HFFc6 (cell line): ENCODE measurements at regions not wholly inside any gene's neighbourhood (a gene's known extent, or its start where the extent isn't known, plus 50 kb on each side); places are given as distances from the start of the nearest gene placed in this dataset.

Experiments used
- DNase-seq: peaks from one replicate; pipeline ENCODE4 v3.0.0-alpha.2; 2018
- H3K27ac Mint-ChIP-seq: 2 replicates; pipeline ENCODE4 v1.8.0; 2020; ENCODE audit warnings: mild to moderate bottlenecking, mixed read lengths
- H3K27me3 Mint-ChIP-seq: 2 replicates; pipeline ENCODE4 v1.8.0; 2021; ENCODE audit warnings: mild to moderate bottlenecking, moderate library complexity, mixed read lengths; ENCODE audit not compliant: insufficient read depth
- H3K36me3 Mint-ChIP-seq: 2 replicates; pipeline ENCODE4 v1.8.0; 2021; ENCODE audit warnings: low read depth, mixed read lengths
- H3K4me1 Mint-ChIP-seq: 2 replicates; pipeline ENCODE4 v1.8.0; 2020; ENCODE audit warnings: low read depth, mixed read lengths
- H3K4me3 Mint-ChIP-seq: 2 replicates; pipeline ENCODE4 v1.8.0; 2020; ENCODE audit warnings: mild to moderate bottlenecking, moderate library complexity, mixed read lengths
- H3K9me3 Mint-ChIP-seq: 2 replicates; pipeline ENCODE4 v1.8.0; 2020; ENCODE audit warnings: mild to moderate bottlenecking, mixed read lengths
- TF ChIP-seq, protein P1 (sequence below): fragments of 200-600 bp; sonication (generic); IDR thresholded peaks from 2 replicates; pipeline ENCODE4 v1.5.0; 2021; ENCODE audit warnings: antibody characterized with exemption, mild to moderate bottlenecking

DNA sequence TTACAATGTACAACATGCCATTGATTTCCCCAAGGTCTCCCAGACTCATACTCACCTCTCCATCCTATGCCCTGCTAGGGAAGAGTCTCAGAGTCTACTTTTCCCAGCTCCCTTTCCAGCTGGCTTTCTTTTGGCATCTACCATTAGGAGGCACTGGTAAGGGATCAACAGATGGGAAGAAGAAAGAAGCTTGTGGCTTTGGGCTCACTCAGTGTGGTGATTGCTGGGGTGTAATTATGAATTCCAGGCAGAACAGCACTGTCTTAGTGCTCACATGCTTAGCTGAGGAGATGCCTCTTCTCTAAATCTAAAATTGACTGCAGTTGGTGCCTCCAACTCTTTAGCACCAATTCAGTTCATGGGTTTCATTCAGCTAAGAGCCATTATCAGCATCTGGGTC lies 330.0 kb downstream of the PSAT1 start:
- H3K36me3 Mint-ChIP-seq, result no peaks in the 10 kb centered on the region
- H3K27ac Mint-ChIP-seq, result no peak overlapping the region
- TF ChIP-seq, protein P1, sequence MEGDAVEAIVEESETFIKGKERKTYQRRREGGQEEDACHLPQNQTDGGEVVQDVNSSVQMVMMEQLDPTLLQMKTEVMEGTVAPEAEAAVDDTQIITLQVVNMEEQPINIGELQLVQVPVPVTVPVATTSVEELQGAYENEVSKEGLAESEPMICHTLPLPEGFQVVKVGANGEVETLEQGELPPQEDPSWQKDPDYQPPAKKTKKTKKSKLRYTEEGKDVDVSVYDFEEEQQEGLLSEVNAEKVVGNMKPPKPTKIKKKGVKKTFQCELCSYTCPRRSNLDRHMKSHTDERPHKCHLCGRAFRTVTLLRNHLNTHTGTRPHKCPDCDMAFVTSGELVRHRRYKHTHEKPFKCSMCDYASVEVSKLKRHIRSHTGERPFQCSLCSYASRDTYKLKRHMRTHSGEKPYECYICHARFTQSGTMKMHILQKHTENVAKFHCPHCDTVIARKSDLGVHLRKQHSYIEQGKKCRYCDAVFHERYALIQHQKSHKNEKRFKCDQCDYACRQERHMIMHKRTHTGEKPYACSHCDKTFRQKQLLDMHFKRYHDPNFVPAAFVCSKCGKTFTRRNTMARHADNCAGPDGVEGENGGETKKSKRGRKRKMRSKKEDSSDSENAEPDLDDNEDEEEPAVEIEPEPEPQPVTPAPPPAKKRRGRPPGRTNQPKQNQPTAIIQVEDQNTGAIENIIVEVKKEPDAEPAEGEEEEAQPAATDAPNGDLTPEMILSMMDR, result no peak
- peaks cover 26% of the 10 kb centered on the region for H3K4me1 Mint-ChIP-seq
- H3K4me3 Mint-ChIP-seq, result no peak overlapping the region
- no peaks in the 10 kb centered on the region; the same call in 1 of the 2 replicates for H3K27me3 Mint-ChIP-seq
- H3K9me3 Mint-ChIP-seq, result no peaks in the 10 kb centered on the region
- DNase-seq, result no peak

DNA sequence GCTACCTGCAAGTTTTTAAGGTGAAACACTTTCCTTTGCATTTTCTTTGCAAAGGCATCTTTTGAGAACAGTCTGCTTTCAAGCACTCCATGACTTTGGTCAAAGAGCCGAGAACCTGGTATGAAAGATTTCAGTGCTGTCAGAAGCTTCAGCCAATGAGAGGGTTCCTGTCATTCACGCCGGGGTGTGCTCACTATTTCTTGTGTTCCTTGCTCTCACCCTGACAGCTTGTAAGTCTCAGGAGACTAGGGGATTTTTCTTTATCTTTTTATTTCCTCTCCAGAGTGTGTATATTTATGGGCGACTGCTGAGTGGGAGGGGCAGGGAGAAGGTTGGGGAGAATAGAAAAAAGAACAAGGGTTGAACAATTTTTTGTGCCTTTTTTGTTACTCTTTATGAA lies 334.0 kb downstream of the PSAT1 start:
- H3K9me3 Mint-ChIP-seq, result no peaks in the 10 kb centered on the region
- no peaks in the 10 kb centered on the region; the same call in 1 of the 2 replicates for H3K27me3 Mint-ChIP-seq
- no peak overlapping the region for H3K27ac Mint-ChIP-seq
- no peak overlapping the region for H3K4me3 Mint-ChIP-seq
- no peaks in the 10 kb centered on the region; the same call in 1 of the 2 replicates for H3K36me3 Mint-ChIP-seq
- H3K4me1 Mint-ChIP-seq, result peaks cover 20% of the 10 kb centered on the region
- TF ChIP-seq, protein P1, result no peak
- DNase-seq, result no peak

DNA sequence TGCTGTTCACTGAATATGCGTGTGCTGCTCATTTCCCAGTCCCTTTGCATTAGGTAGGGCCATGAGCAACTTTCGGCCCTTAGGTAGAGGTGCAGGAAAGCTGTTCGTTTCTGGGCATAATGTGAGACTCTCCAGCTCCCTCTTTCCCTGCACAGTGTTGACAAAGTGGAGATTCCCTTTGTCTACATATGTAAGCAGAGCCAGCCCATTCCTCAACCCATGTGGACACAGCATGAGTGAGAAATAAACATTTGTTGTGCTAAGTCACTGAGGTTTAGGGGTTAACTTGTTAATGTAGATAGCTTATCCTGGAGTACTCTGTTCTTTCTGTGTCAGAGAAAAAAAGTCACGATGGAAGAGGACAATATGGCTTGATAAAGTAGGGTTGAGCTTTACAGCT lies 343.8 kb downstream of the PSAT1 start:
- DNase-seq, result no peak

GRCh38 chr9:78644359-78644758 lies 347.4 kb downstream of the PSAT1 start:
- Mint-ChIP-seq H3K4me3 (no peak overlapping the region), H3K36me3 (peaks cover 18% of the 10 kb centered on the region), H3K27ac (no peak overlapping the region), H3K4me1 (peaks cover 8% of the 10 kb centered on the region), H3K27me3 (no peaks in the 10 kb centered on the region), H3K9me3 (peaks cover 13% of the 10 kb centered on the region)
- no peak for DNase-seq
- TF ChIP-seq, protein P1, result no peak

More for the DNA sequence above, 343.8 kb downstream of the PSAT1 start:
- H3K9me3 Mint-ChIP-seq, result no peaks in the 10 kb centered on the region; the same call in none of the 2 replicates
- peaks cover 17% of the 10 kb centered on the region for H3K4me1 Mint-ChIP-seq
- no peak overlapping the region for H3K27ac Mint-ChIP-seq
- no peaks in the 10 kb centered on the region; the same call in 1 of the 2 replicates for H3K36me3 Mint-ChIP-seq
- H3K27me3 Mint-ChIP-seq, result no peaks in the 10 kb centered on the region
- no peak overlapping the region for H3K4me3 Mint-ChIP-seq
- TF ChIP-seq, protein P1, result no peak

DNA sequence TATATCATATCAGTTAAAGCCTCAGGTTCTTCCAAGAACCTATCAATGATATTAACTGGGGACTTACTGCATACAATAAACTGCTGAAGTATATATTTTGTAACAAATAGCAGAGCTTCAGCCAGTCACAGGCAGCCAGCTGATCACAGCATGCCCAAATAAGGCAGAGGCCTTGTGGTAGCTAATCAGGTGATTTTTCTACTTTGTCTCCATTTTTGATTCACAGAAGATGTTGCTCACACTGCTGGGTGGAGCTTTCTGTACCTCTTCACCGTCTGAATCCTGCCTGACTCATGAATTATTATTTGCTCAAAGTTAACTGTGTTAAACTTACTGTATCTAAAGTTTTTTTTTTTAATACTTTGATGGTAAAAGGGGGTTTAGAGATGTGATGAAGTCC lies 357.4 kb downstream of the PSAT1 start:
- Mint-ChIP-seq H3K9me3 (no peaks in the 10 kb centered on the region), H3K27me3 (peaks cover 2% of the 10 kb centered on the region), H3K36me3 (no peaks in the 10 kb centered on the region), H3K4me3 (no peak overlapping the region), H3K4me1 (peaks cover 13% of the 10 kb centered on the region), H3K27ac (no peak overlapping the region)
- TF ChIP-seq, protein P1, result no peak
- no peak for DNase-seq

DNA sequence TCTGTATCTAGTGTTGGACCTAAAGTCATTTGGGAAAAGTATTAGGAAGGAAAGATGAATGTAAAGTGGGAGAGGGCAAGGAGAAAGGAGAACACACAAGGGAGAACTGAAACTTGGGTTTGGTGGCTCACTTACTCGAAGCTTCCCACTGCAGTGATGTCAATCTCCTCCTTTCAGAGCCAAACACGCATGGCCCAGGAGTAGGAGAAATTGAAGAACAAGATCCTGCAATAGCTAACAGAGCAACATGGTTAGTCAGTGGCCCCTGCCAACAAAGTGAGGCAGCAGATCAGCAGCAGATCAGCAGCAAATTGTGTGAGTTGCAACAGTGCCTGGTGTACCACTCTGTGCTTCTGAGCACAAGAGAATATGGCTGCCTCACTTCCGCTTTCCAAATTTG lies 366.4 kb downstream of the PSAT1 start:
- Mint-ChIP-seq H3K9me3 (no peaks in the 10 kb centered on the region), H3K36me3 (no peaks in the 10 kb centered on the region; the same call in 1 of the 2 replicates), H3K27me3 (no peaks in the 10 kb centered on the region; the same call in 1 of the 2 replicates), H3K4me3 (no peak overlapping the region), H3K27ac (no peak overlapping the region), H3K4me1 (peaks cover 35% of the 10 kb centered on the region)
- TF ChIP-seq, protein P1, result no peak
- no peak for DNase-seq
